ENCODE measurements at regions not wholly inside any gene's neighbourhood (a gene's known extent, or its start where the extent isn't known, plus 50 kb on each side); places are given as distances from the start of the nearest gene placed in this dataset.

GRCh38 chr16:86377251-86378022 is 132.9 kb upstream of the FOXF1 start:
- DNase-seq: no peak

- DNase-seq: no peak
These were observed 132.2 kb upstream of the FOXF1 start for GRCh38 chr16:86378128-86378527.

GRCh38 chr16:86378831-86379504 is 131.4 kb upstream of the FOXF1 start:
- DNase-seq: no peak

- no peak for DNase-seq
These were observed 130.9 kb upstream of the FOXF1 start for GRCh38 chr16:86379505-86379846.

GRCh38 chr16:86380030-86380429 is 130.3 kb upstream of the FOXF1 start:
- DNase-seq: no peak

GRCh38 chr16:86381491-86381890 is 128.8 kb upstream of the FOXF1 start:
- DNase-seq: no peak

GRCh38 chr16:86382067-86382773 is 128.1 kb upstream of the FOXF1 start:
- DNase-seq: no peak

GRCh38 chr16:86382774-86383407 is 127.4 kb upstream of the FOXF1 start:
- no peak for DNase-seq

GRCh38 chr16:86383488-86384262 is 126.7 kb upstream of the FOXF1 start:
- no peak for DNase-seq

GRCh38 chr16:86384263-86384649 is 126.1 kb upstream of the FOXF1 start:
- no peak for DNase-seq

- DNase-seq: no peak
These were observed 125.3 kb upstream of the FOXF1 start for GRCh38 chr16:86384980-86385379.

- DNase-seq: no peak
These were observed 122.6 kb upstream of the FOXF1 start for GRCh38 chr16:86387468-86388440.

- DNase-seq: no peak
These were observed 121.4 kb upstream of the FOXF1 start for GRCh38 chr16:86388976-86389375.

- no peak for DNase-seq
These were observed 120.6 kb upstream of the FOXF1 start for GRCh38 chr16:86389566-86390328.

GRCh38 chr16:86390335-86390734 is 120.0 kb upstream of the FOXF1 start:
- DNase-seq: no peak

GRCh38 chr16:86391486-86391885 is 118.8 kb upstream of the FOXF1 start:
- DNase-seq: no peak

- DNase-seq: no peak
These were observed 118.3 kb upstream of the FOXF1 start for GRCh38 chr16:86391984-86392383.

GRCh38 chr16:86392436-86393152 is 117.7 kb upstream of the FOXF1 start:
- no peak for DNase-seq

GRCh38 chr16:86393907-86394626 is 116.3 kb upstream of the FOXF1 start:
- no peak for DNase-seq
